ENCODE measurements at regions not wholly inside any gene's neighbourhood (a gene's known extent, or its start where the extent isn't known, plus 50 kb on each side); places are given as distances from the start of the nearest gene placed in this dataset.

DNA sequence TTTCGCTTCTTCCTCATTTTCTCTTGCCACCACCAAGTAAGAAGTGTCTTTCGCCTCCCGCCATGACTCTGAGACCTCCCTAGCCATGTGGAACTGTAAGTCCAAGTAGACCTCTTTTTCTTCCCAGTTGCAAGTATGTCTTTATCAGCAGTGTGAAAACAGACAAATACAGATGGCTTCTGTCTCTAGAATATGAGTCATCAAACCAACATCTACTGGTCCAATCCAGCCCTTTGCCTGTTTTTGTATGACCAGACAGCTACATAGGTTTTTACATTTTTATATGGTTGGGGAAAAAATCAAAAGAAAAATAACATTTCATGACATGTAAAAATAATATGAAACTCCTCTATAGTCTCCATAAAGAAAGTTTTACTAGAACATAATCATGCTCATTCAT lies 118.7 kb upstream of the PTPRG start:
- TF ChIP-seq CTCF (IDR thresholded peaks at IDR 0.05) (no peak), EZH2phosphoT487 (IDR thresholded peaks at IDR 0.05) (no peak)
